Spinal cord (tissue), 9 donors: ENCODE measurements at regions not wholly inside any gene's neighbourhood (a gene's known extent, or its start where the extent isn't known, plus 50 kb on each side); places are given as distances from the start of the nearest gene placed in this dataset.

Experiments used
- DNase-seq, 6 donors: peaks; one replicate each; pipeline versions ENCODE4 v3.0.0 to v3.0.0-alpha.2; 2013 to 2015; ENCODE audit warnings: low spot score in 6 of 6, low read depth in 4 of 6
- H3K27ac ChIP-seq: one replicate; pipeline ENCODE4 v1.5.1; 2013; ENCODE audit warnings: low read depth, low read length, control low read depth
- H3K27me3 ChIP-seq: one replicate; pipeline ENCODE4 v1.6.1; 2013; ENCODE audit warnings: low read length; ENCODE audit not compliant: control insufficient read depth, insufficient read depth
- H3K36me3 ChIP-seq: one replicate; pipeline ENCODE4 v1.6.1; 2013; ENCODE audit warnings: low read length; ENCODE audit not compliant: control insufficient read depth, insufficient read depth
- H3K4me1 ChIP-seq: one replicate; pipeline ENCODE4 v1.6.1; 2013; ENCODE audit warnings: low read length; ENCODE audit not compliant: control insufficient read depth, insufficient read depth
- H3K4me3 ChIP-seq: one replicate; pipeline ENCODE4 v1.5.1; 2013; ENCODE audit warnings: low read depth, low read length, control low read depth
- H3K9me3 ChIP-seq: one replicate; pipeline ENCODE4 v1.6.1; 2013; ENCODE audit warnings: low read length; ENCODE audit not compliant: control insufficient read depth, insufficient read depth
- WGBS: methylation state at CpG from one replicate; pipeline ENCODE4 v1.1.5; 2013; ENCODE audit warnings: missing lambda C conversion rate; ENCODE audit not compliant: insufficient coverage; 5-methylcytosine and 5-hydroxymethylcytosine counted together
- donor health status: healthy.

GRCh38 chr1:57605933-57606332 is 182.1 kb upstream of the DAB1 start:
- H3K36me3 ChIP-seq: no peaks in the 10 kb centered on the region

GRCh38 chr1:57603696-57604095 is 179.8 kb upstream of the DAB1 start:
- no peak overlapping the region for H3K4me3 ChIP-seq
- H3K4me1 ChIP-seq: peaks cover 8% of the 10 kb centered on the region
- no peak overlapping the region for H3K27ac ChIP-seq
- no peaks in the 10 kb centered on the region for H3K9me3 ChIP-seq
- 49% methylated on average over 5 of the region's 6 CpGs for WGBS
- H3K36me3 ChIP-seq: no peaks in the 10 kb centered on the region
- no peaks in the 10 kb centered on the region for H3K27me3 ChIP-seq
- DNase-seq: no peak

More at GRCh38 chr1:57605933-57606332, 182.1 kb upstream of the DAB1 start:
- WGBS: no CpG with 5 or more reads among the region's 8 CpGs
- Histone ChIP-seq H3K9me3 (no peaks in the 10 kb centered on the region), H3K4me1 (no peaks in the 10 kb centered on the region), H3K27me3 (no peaks in the 10 kb centered on the region), H3K27ac (no peak overlapping the region), H3K4me3 (no peak overlapping the region)
- DNase-seq: no peak

- no peaks in the 10 kb centered on the region for H3K9me3 ChIP-seq
- WGBS: no CpG with 5 or more reads among the region's 3 CpGs
- no peaks in the 10 kb centered on the region for H3K27me3 ChIP-seq
- DNase-seq: no peak
- no peaks in the 10 kb centered on the region for H3K36me3 ChIP-seq
- no peak overlapping the region for H3K27ac ChIP-seq
- H3K4me3 ChIP-seq: no peak overlapping the region
- peaks cover 8% of the 10 kb centered on the region for H3K4me1 ChIP-seq
Measured at GRCh38 chr1:57600424-57600823, 176.6 kb upstream of the DAB1 start.

- Histone ChIP-seq H3K4me1 (peaks cover 8% of the 10 kb centered on the region), H3K9me3 (no peaks in the 10 kb centered on the region), H3K27me3 (no peaks in the 10 kb centered on the region), H3K4me3 (no peak overlapping the region), H3K36me3 (no peaks in the 10 kb centered on the region), H3K27ac (no peak overlapping the region)
- WGBS: 29% methylated on average over 8 of the region's 8 CpGs
- peak in 4 of 6 donors; percentile 18 to 86 (median 54) for DNase-seq
Measured at GRCh38 chr1:57599236-57599994, 175.6 kb upstream of the DAB1 start.

- Histone ChIP-seq H3K4me1 (peaks cover 8% of the 10 kb centered on the region), H3K27ac (no peak overlapping the region), H3K9me3 (no peaks in the 10 kb centered on the region), H3K36me3 (no peaks in the 10 kb centered on the region), H3K27me3 (no peaks in the 10 kb centered on the region), H3K4me3 (no peak overlapping the region)
- no peak for DNase-seq
- WGBS: 68% methylated on average over 3 of the region's 4 CpGs
Measured at GRCh38 chr1:57597036-57597435, 173.2 kb upstream of the DAB1 start.

- H3K9me3 ChIP-seq: no peaks in the 10 kb centered on the region
- H3K27me3 ChIP-seq: no peaks in the 10 kb centered on the region
- no peaks in the 10 kb centered on the region for H3K36me3 ChIP-seq
- WGBS: 98% methylated on average over 4 of the region's 4 CpGs
- DNase-seq: no peak
- H3K4me3 ChIP-seq: no peak overlapping the region
- H3K27ac ChIP-seq: no peak overlapping the region
- H3K4me1 ChIP-seq: no peaks in the 10 kb centered on the region
Measured at GRCh38 chr1:57594002-57594401, 170.1 kb upstream of the DAB1 start.

- no peak overlapping the region for H3K4me3 ChIP-seq
- H3K27ac ChIP-seq: no peak overlapping the region
- H3K27me3 ChIP-seq: no peaks in the 10 kb centered on the region
- WGBS: no CpG with 5 or more reads among the region's 2 CpGs
- DNase-seq: no peak
- H3K36me3 ChIP-seq: no peaks in the 10 kb centered on the region
- no peaks in the 10 kb centered on the region for H3K9me3 ChIP-seq
- H3K4me1 ChIP-seq: no peaks in the 10 kb centered on the region
Measured at GRCh38 chr1:57591842-57592241, 168.0 kb upstream of the DAB1 start.

- H3K27ac ChIP-seq: no peak overlapping the region
- no peaks in the 10 kb centered on the region for H3K36me3 ChIP-seq
- H3K27me3 ChIP-seq: no peaks in the 10 kb centered on the region
- WGBS: 100% methylated on average over 3 of the region's 5 CpGs
- no peak overlapping the region for H3K4me3 ChIP-seq
- no peaks in the 10 kb centered on the region for H3K9me3 ChIP-seq
- H3K4me1 ChIP-seq: no peaks in the 10 kb centered on the region
- DNase-seq: no peak
Measured at GRCh38 chr1:57590978-57591377, 167.1 kb upstream of the DAB1 start.

- Histone ChIP-seq H3K36me3 (no peaks in the 10 kb centered on the region), H3K9me3 (no peaks in the 10 kb centered on the region), H3K27ac (no peak overlapping the region), H3K4me3 (no peak overlapping the region), H3K4me1 (no peaks in the 10 kb centered on the region), H3K27me3 (no peaks in the 10 kb centered on the region)
- no peak for DNase-seq
Measured at GRCh38 chr1:57586842-57587241, 163.0 kb upstream of the DAB1 start.

GRCh38 chr1:57578680-57579079 is 154.8 kb upstream of the DAB1 start:
- no peaks in the 10 kb centered on the region for H3K9me3 ChIP-seq
- H3K4me3 ChIP-seq: no peak overlapping the region
- no peak for DNase-seq

More at GRCh38 chr1:57578680-57579079, 154.8 kb upstream of the DAB1 start:
- Histone ChIP-seq H3K27me3 (no peaks in the 10 kb centered on the region), H3K27ac (no peak overlapping the region), H3K4me1 (no peaks in the 10 kb centered on the region), H3K36me3 (no peaks in the 10 kb centered on the region)
